ENCODE measurements at regions not wholly inside any gene's neighbourhood (a gene's known extent, or its start where the extent isn't known, plus 50 kb on each side); places are given as distances from the start of the nearest gene placed in this dataset.

DNA sequence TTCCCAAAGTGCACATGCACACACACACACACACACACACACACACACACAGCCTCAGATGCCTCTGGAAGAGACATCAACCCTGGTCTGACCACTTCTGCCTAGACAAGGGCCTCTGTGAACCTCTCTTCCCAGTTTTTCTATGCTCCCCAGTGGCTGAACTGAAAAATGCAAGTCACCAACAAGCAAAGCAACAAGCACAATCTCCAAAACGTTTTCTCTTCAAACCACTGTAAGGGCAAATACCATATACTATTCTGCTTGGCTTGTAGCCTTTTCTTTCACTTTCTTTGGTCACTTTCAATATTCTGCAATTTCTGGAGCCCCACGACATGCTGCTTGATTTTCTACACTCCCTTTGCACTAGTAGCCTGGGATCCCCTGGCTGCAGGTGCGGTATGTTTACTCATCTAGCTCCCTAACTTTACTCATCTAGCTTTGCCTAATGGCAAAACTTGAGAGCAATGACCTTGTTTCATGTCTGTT, 121.4 kb upstream of the DST start:
- H3K27ac ChIP-seq = no peak overlapping the region
- no peaks in the 10 kb centered on the region for H3K36me3 ChIP-seq
- H3K4me3 ChIP-seq = no peak overlapping the region
- H3K4me1 ChIP-seq = peaks cover 9% of the 10 kb centered on the region
- H3K27me3 ChIP-seq = no peaks in the 10 kb centered on the region
- no peaks in the 10 kb centered on the region for H3K9me3 ChIP-seq
- no peak overlapping the region for H3K4me2 ChIP-seq
- no peak overlapping the region for H3K9ac ChIP-seq
- no peak for TF ChIP-seq Cebpa-rat (IDR thresholded peaks at IDR 0.05)
- H4K20me1 ChIP-seq = 0 out of 2 replicates have a peak, but pooled peaks cover 2% of the 10 kb centered on the region

DNA sequence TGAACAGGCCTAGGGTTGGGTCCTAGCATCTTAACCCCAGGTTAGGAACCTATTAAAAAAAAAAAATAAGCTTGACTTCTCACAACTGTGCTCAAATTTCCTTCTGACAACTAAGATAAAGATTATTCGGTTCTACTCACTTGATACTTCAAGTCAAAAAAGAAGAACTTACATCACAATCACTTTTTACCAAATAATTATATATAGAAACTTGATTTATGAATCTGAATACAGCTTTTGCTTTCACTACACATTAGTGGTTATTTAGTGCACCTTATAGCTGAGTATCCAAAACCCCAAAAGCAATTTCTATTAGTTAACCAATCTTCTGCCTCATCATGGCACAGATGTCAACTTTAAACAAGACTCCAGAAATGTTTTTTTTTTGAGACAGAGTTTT, 119.0 kb upstream of the DST start:
- Histone ChIP-seq H3K4me2 (no peak overlapping the region), H3K4me1 (peaks cover 4% of the 10 kb centered on the region), H3K27ac (no peak overlapping the region), H3K27me3 (no peaks in the 10 kb centered on the region), H3K9me3 (no peaks in the 10 kb centered on the region), H3K36me3 (no peaks in the 10 kb centered on the region), H3K9ac (no peak overlapping the region), H4K20me1 (peaks cover 22% of the 10 kb centered on the region; the same call in 1 of the 2 replicates), H3K4me3 (no peak overlapping the region)
- no peak for TF ChIP-seq Cebpa-rat (IDR thresholded peaks at IDR 0.05)

DNA sequence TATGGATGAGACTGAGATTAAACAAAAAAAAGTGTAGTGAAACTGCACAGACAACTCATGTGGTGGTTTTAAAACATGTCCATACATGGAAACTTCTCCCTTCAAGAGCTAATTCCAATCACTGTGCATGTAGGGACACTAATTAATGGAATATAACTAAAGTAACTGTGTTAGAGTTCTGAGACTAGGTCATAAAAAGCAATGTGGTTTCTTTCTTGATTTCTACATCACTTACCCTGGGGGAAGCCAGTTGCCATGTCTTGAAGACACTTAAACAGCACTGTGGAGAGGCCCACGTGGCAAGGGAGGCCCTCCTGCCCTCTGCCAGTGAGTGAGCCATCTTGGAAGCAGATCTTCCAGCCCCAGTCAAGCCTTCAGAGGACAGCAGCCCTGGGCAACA, 118.2 kb upstream of the DST start:
- no peak overlapping the region for H3K27ac ChIP-seq
- H4K20me1 ChIP-seq = peaks cover 29% of the 10 kb centered on the region; the same call in 1 of the 2 replicates
- H3K4me2 ChIP-seq = no peak overlapping the region
- no peak overlapping the region for H3K9ac ChIP-seq
- no peaks in the 10 kb centered on the region for H3K4me1 ChIP-seq
- no peaks in the 10 kb centered on the region for H3K9me3 ChIP-seq
- H3K27me3 ChIP-seq = no peaks in the 10 kb centered on the region
- H3K4me3 ChIP-seq = no peak overlapping the region
- no peaks in the 10 kb centered on the region for H3K36me3 ChIP-seq
- no peak for TF ChIP-seq Cebpa-rat (IDR thresholded peaks at IDR 0.05)

DNA sequence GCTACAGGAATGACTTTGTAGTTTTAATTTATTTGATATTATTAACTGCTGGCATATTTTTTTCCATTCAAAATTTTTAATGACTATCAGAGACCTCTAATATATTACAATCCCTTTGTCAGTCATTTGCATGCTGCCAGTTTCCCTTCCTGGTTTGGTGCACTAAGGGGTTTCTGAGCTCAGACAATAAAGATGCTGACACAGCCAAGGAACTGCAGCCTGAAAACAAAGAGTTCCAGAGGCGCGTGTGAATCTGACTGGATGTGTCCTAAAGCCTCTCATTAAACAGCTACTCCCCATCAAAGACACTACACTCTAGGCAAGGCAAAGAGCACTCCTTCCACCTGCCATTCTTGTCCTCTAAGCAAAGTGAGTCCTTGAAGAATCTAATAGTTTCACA, 116.8 kb upstream of the DST start:
- Histone ChIP-seq H4K20me1 (peaks cover 33% of the 10 kb centered on the region; the same call in 1 of the 2 replicates), H3K4me1 (no peaks in the 10 kb centered on the region), H3K4me3 (no peak overlapping the region), H3K9ac (no peak overlapping the region), H3K4me2 (no peak overlapping the region), H3K9me3 (no peaks in the 10 kb centered on the region), H3K27ac (no peak overlapping the region), H3K27me3 (no peaks in the 10 kb centered on the region), H3K36me3 (no peaks in the 10 kb centered on the region)
- TF ChIP-seq Cebpa-rat (IDR thresholded peaks at IDR 0.05) = no peak

DNA sequence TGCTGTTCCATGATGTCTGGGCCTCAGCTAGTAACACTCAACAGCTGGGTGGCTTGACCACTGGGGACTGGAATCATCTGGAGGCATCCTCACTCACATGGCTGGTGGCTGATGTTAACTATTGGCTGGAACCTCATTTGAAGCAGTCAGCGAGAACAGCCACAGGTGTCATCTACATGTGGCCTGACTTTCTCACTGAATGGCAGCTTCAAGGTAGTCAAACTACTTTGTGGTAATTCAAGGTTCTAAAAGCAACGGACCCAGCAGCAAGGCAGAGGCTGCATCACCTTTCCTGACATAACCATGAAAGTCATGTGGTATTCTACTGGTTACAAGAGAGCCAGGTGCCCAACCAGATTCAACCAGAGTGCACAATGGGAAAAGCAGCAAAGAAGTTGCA, 115.9 kb upstream of the DST start:
- H3K4me2 ChIP-seq = no peak overlapping the region
- no peaks in the 10 kb centered on the region for H3K4me1 ChIP-seq
- no peak overlapping the region for H3K9ac ChIP-seq
- no peak for TF ChIP-seq Cebpa-rat (IDR thresholded peaks at IDR 0.05)
- no peaks in the 10 kb centered on the region for H3K9me3 ChIP-seq
- no peaks in the 10 kb centered on the region for H3K27me3 ChIP-seq
- no peak overlapping the region for H3K4me3 ChIP-seq
- no peak overlapping the region for H3K27ac ChIP-seq
- H4K20me1 ChIP-seq = peaks cover 33% of the 10 kb centered on the region; the same call in 1 of the 2 replicates
- H3K36me3 ChIP-seq = no peaks in the 10 kb centered on the region

DNA sequence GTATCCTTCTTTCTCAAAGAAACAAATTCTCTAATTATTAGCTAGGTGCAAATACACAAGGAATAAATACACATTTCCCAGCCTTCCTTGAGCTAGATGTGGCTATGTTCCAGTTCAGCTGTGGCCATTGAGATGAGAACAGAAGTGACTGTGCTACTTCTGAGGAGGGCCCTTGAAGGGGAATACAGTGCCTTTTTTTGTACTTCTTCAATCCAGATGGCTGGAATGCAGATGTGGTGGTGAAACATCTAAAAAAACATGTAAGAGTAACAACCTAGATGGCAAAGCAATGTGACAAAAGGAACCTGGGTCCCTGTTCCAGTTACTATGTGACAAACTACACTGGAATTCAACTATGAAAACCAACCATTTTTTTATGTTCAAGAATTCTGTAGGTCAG, 115.4 kb upstream of the DST start:
- no peak overlapping the region for H3K27ac ChIP-seq

DNA sequence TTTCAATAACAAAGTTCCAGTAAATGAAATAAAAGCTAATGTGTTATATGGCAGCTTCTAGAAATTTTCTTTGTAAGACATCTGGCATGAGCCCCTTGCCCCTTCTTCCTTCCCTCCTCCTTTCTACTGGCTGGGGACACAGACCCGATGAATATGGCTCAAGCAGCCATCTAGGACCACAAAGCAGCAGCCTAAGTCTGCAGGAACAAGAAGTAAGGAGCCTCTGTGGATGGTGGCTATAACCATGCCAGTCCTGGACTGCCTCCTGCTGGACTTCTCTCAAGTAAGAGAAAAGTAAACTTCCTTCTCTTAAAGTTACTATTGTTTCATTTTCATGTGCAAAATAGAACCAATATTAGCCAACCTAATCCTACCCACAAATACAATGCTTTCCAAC, 114.9 kb upstream of the DST start:
- Histone ChIP-seq H3K27ac (no peak overlapping the region), H3K36me3 (no peaks in the 10 kb centered on the region), H3K4me1 (no peaks in the 10 kb centered on the region), H3K9me3 (no peaks in the 10 kb centered on the region), H3K9ac (no peak overlapping the region), H4K20me1 (peaks cover 33% of the 10 kb centered on the region; the same call in 1 of the 2 replicates), H3K4me3 (no peak overlapping the region), H3K27me3 (no peaks in the 10 kb centered on the region), H3K4me2 (no peak overlapping the region)
- TF ChIP-seq Cebpa-rat (IDR thresholded peaks at IDR 0.05) = no peak

More for the DNA sequence above, 115.4 kb upstream of the DST start:
- no peak overlapping the region for H3K9ac ChIP-seq
- H3K36me3 ChIP-seq = no peaks in the 10 kb centered on the region
- H3K4me3 ChIP-seq = no peak overlapping the region
- TF ChIP-seq Cebpa-rat (IDR thresholded peaks at IDR 0.05) = no peak
- peaks cover 33% of the 10 kb centered on the region; the same call in 1 of the 2 replicates for H4K20me1 ChIP-seq
- H3K9me3 ChIP-seq = no peaks in the 10 kb centered on the region
- no peak overlapping the region for H3K4me2 ChIP-seq
- no peaks in the 10 kb centered on the region for H3K27me3 ChIP-seq
- H3K4me1 ChIP-seq = no peaks in the 10 kb centered on the region

DNA sequence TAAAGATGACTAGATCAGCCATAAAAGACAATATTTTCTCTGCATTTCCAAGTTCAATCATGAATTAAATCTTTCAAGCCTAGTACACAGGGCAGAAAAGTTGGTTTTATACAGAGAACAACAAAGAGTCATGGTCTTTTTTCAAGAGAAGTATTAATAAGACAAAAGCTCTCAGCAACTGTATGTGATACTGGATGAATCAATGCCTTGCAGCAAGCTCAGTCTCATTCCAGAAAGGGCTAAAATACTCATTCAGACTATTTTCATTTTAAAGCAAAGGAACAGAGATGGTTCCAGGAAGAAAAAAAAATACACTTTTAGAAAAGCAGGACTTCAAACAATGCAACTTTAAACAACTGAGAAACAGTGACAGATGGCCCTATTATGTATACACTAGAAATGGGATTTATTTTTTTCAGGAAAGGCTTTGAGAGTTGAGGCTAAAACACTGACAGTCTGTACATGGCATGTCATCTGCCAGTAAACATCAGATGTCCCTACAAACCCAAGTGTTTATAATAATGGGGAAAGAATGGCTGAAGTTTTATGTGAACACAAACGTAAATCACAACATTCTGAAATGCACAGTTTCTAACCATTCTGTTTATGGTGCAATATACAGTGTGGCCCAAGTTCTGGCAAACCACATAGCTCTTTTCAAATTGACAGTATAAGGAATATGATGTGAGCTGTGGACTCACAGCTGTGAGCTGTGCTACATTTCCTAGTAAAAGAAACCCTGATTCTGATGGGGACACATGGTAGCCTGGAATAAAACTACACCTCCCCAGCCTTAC, 114.3 kb upstream of the DST start:
- no peak overlapping the region for H3K4me2 ChIP-seq
- H3K9me3 ChIP-seq = no peaks in the 10 kb centered on the region
- no peaks in the 10 kb centered on the region for H3K36me3 ChIP-seq
- no peak overlapping the region for H3K4me3 ChIP-seq
- no peak overlapping the region for H3K27ac ChIP-seq
- H3K9ac ChIP-seq = no peak overlapping the region
- H3K27me3 ChIP-seq = no peaks in the 10 kb centered on the region
- no peaks in the 10 kb centered on the region for H3K4me1 ChIP-seq
- TF ChIP-seq Cebpa-rat (IDR thresholded peaks at IDR 0.05) = no peak
- H4K20me1 ChIP-seq = peaks cover 33% of the 10 kb centered on the region; the same call in 1 of the 2 replicates

DNA sequence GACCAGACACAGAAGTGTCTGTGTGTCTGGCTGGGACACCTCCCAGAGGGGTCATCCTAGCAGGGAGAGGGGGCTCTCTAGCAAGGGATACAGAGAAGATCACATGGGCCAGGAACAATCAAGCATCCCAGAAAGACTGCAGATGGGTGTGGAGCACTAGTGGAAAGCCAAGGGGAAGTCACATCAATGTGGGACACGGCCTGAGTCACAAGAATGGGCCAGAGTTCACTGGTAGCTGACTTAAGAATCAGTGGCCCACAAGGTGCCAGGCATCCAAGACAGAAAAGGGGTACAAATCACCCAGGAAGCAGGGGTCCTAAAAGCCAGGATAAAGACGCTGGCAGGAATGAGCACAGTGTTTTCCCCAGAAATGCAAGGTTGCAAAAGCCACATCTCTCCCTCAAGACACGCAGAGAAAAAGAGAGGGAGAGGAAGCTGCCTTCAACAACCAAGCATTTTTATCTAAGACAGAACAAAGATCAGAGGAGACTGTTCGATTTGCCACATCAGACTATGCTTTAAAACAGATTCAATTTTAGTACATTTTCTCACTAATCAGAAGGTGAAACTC, 113.6 kb upstream of the DST start:
- Histone ChIP-seq H3K27ac (no peak overlapping the region), H3K4me2 (no peak overlapping the region), H3K36me3 (no peaks in the 10 kb centered on the region), H3K9ac (no peak overlapping the region), H3K27me3 (no peaks in the 10 kb centered on the region), H3K4me1 (no peaks in the 10 kb centered on the region), H4K20me1 (peaks cover 33% of the 10 kb centered on the region; the same call in 1 of the 2 replicates), H3K9me3 (no peaks in the 10 kb centered on the region), H3K4me3 (no peak overlapping the region)
- no peak for TF ChIP-seq Cebpa-rat (IDR thresholded peaks at IDR 0.05)

DNA sequence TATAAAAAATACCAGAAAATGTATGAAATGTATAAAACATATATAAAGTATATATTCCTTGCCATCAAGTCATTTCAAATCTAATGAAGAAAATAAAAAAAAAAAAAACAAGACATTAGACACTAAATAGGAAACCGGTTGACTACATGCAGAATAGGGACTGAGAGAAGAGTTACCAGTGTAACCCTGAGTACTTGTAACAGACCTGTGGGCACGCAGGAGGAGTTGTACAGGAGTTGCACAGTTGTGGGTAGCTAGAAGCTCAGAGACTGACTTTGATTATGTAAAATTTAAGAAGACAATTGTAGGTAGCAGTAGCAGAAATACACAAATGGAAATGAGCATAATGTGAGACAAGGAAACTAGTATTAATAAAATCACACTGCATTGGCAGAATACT, 112.4 kb upstream of the DST start:
- Histone ChIP-seq H3K9ac (no peak overlapping the region), H4K20me1 (peaks cover 33% of the 10 kb centered on the region; the same call in 1 of the 2 replicates), H3K4me3 (no peak overlapping the region), H3K36me3 (no peaks in the 10 kb centered on the region), H3K4me1 (no peaks in the 10 kb centered on the region), H3K4me2 (no peak overlapping the region), H3K27ac (no peak overlapping the region), H3K9me3 (no peaks in the 10 kb centered on the region), H3K27me3 (no peaks in the 10 kb centered on the region)
- TF ChIP-seq Cebpa-rat (IDR thresholded peaks at IDR 0.05) = no peak

All from BLaER1 (cell line).